Kidney (tissue), 13 donors: ENCODE measurements at regions not wholly inside any gene's neighbourhood (a gene's known extent, or its start where the extent isn't known, plus 50 kb on each side); places are given as distances from the start of the nearest gene placed in this dataset.

Experiments
- DNase-seq, 5 donors: peaks; one replicate each; pipeline ENCODE4 v3.0.0-alpha.2; 2013 to 2020
- FAIRE-seq: peaks from 2 replicates; lab custom pipeline; 2012; peaks lifted over from hg19 to GRCh38; lab: Jason Lieb, UNC
- H3K27ac ChIP-seq, 2 donors: one replicate each; pipeline ENCODE4 v1.7.0; 2013; ENCODE audit warnings: low read depth in 2 of 2, low read length in 2 of 2, inconsistent platforms in 1 of 2
- H3K27me3 ChIP-seq: one replicate; pipeline ENCODE4 v1.7.1; 2013; ENCODE audit warnings: low read length, inconsistent platforms; ENCODE audit not compliant: control insufficient read depth, insufficient read depth
- H3K36me3 ChIP-seq, 3 donors: one replicate each; pipeline versions ENCODE4 v1.7.0 to v1.7.1; 2013; ENCODE audit warnings: low read length in 3 of 3, control low read depth in 1 of 3, inconsistent platforms in 1 of 3; ENCODE audit not compliant: insufficient read depth in 3 of 3, control insufficient read depth in 2 of 3
- H3K4me1 ChIP-seq, 3 donors: one replicate each; pipeline versions ENCODE4 v1.7.0 to v1.7.1; 2013; ENCODE audit warnings: low read length in 3 of 3, inconsistent platforms in 1 of 3, low read depth in 1 of 3; ENCODE audit not compliant: control insufficient read depth in 2 of 3, insufficient read depth in 2 of 3
- H3K4me3 ChIP-seq, 3 donors: one replicate each; pipeline versions ENCODE4 v1.7.0 to v1.8.1; 2013; ENCODE audit warnings: low read length in 3 of 3, control low read depth in 1 of 3, inconsistent platforms in 1 of 3
- H3K9ac ChIP-seq, 3 donors: one replicate each; pipeline versions ENCODE4 v1.7.0 to v1.7.1; 2013; ENCODE audit warnings: low read length in 3 of 3, control low read depth in 1 of 3, inconsistent platforms in 1 of 3
- H3K9me3 ChIP-seq, 3 donors: one replicate each; pipeline versions ENCODE4 v1.7.0 to v1.7.1; 2013; ENCODE audit warnings: low read length in 3 of 3, control low read depth in 1 of 3, inconsistent platforms in 1 of 3; ENCODE audit not compliant: control insufficient read depth in 2 of 3, insufficient read depth in 1 of 3
- CTCF ChIP-seq: IDR thresholded peaks from 3 replicates; pipeline ENCODE4 v1.5.1; 2012; ENCODE audit warnings: mild to moderate bottlenecking, moderate library complexity, borderline replicate concordance; ENCODE audit not compliant: insufficient read depth; ENCODE audit errors: extremely low read depth
- intact Hi-C: fragments of 100-400 bp; cut with DNase I; formaldehyde crosslinking; loops from one replicate; pipeline ENCODE4 v1.11.1; 2022
- donor health status: control.
- donor health status: control.
- donor health status: control.
- donor health status: control.
- donor health status: control.
- donor health status: DM: yes; HTN: yes; CAD: no.
- donor health status: Normal renal cell carcinoma (clear cell type).

GRCh38 chr3:18782191-18782590, 357.1 kb upstream of the SATB1 start:
- Histone ChIP-seq H3K27ac (no peak overlapping the region), H3K4me3 (no peak overlapping the region), H3K4me1 (no peaks in the 10 kb centered on the region), H3K9me3 (no peaks in the 10 kb centered on the region), H3K9ac (no peak overlapping the region), H3K27me3 (no peaks in the 10 kb centered on the region), H3K36me3 (no peaks in the 10 kb centered on the region)
- FAIRE-seq (no peak), DNase-seq (no peak)
- TF ChIP-seq CTCF = no peak
- intact Hi-C loops = no loop called here

- no peak for DNase-seq
- TF ChIP-seq CTCF = no peak
- no peak for FAIRE-seq
- no peaks in the 10 kb centered on the region for H3K9me3 ChIP-seq
- H3K36me3 ChIP-seq = no peaks in the 10 kb centered on the region
- intact Hi-C loops = no loop called here
- H3K4me1 ChIP-seq = no peaks in the 10 kb centered on the region
- no peaks in the 10 kb centered on the region for H3K27me3 ChIP-seq
- H3K27ac ChIP-seq = no peak overlapping the region
- H3K9ac ChIP-seq = no peak overlapping the region
- no peak overlapping the region for H3K4me3 ChIP-seq
Measured at GRCh38 chr3:18780959-18781358, 355.8 kb upstream of the SATB1 start.

- DNase-seq (no peak), FAIRE-seq (no peak)
- Histone ChIP-seq H3K27me3 (no peaks in the 10 kb centered on the region), H3K4me1 (no peaks in the 10 kb centered on the region), H3K9ac (no peak overlapping the region), H3K36me3 (no peaks in the 10 kb centered on the region), H3K4me3 (no peak overlapping the region), H3K9me3 (no peaks in the 10 kb centered on the region), H3K27ac (no peak overlapping the region)
- intact Hi-C loops = no loop called here
- TF ChIP-seq CTCF = no peak
Measured at GRCh38 chr3:18779704-18780103, 354.6 kb upstream of the SATB1 start.

GRCh38 chr3:18778598-18778997, 353.5 kb upstream of the SATB1 start:
- Histone ChIP-seq H3K4me1 (no peaks in the 10 kb centered on the region), H3K36me3 (no peaks in the 10 kb centered on the region), H3K27ac (no peak overlapping the region), H3K9me3 (no peaks in the 10 kb centered on the region), H3K9ac (no peak overlapping the region), H3K27me3 (no peaks in the 10 kb centered on the region), H3K4me3 (no peak overlapping the region)
- intact Hi-C loops = no loop called here
- DNase-seq (no peak), FAIRE-seq (no peak)
- TF ChIP-seq CTCF = no peak
